ENCODE measurements at regions not wholly inside any gene's neighbourhood (a gene's known extent, or its start where the extent isn't known, plus 50 kb on each side); places are given as distances from the start of the nearest gene placed in this dataset.

GRCh38 chr12:43097471-43097870 lies 454.5 kb downstream of the ADAMTS20 start:
- Histone ChIP-seq H2AFZ (ENCODE audit: low read depth, low read length, poor library complexity, severe bottlenecking) (no peak overlapping the region), H3K79me2 (ENCODE audit: insufficient read depth, low read length) (no peaks in the 10 kb centered on the region), H3K27ac (ENCODE audit: low read depth, low read length) (no peak overlapping the region), H3K27me3 (ENCODE audit: insufficient read depth, low read length) (no peaks in the 10 kb centered on the region), H4K20me1 (ENCODE audit: insufficient read depth) (no peaks in the 10 kb centered on the region), H3K9ac (ENCODE audit: low read length) (no peak overlapping the region), H3K9me3 (ENCODE audit: control insufficient read depth in 1 of 2, insufficient read depth in 1 of 2, low read depth in 1 of 2, low read length in 2 of 2) (no peaks in the 10 kb centered on the region), H3K9me2 (ENCODE audit: insufficient read depth) (no peaks in the 10 kb centered on the region), H3K4me3 (replicated peaks in 1 of 2; ENCODE audit: low read depth in 1 of 2, low read length in 2 of 2) (no peak overlapping the region), H3K4me2 (ENCODE audit: low read length) (no peak overlapping the region), H3K4me1 (ENCODE audit: control insufficient read depth in 1 of 2, insufficient read depth in 2 of 2, low read length in 2 of 2) (no peaks in the 10 kb centered on the region), H3K36me3 (ENCODE audit: control insufficient read depth in 1 of 2, insufficient read depth in 2 of 2, low read length in 2 of 2) (no peaks in the 10 kb centered on the region)
- ChIA-PET POLR2A (interaction anchor here (0.7 kb wide), 1 partner anchor 185 kb away, joined by 4 read pairs; no protein-coding TSS in a partner anchor), RAD21 (ENCODE audit: low non-redundant PET in 1 of 2, low total read pairs in 2 of 2, uncharacterized antibody in 2 of 2, unreplicated experiment in 2 of 2) (no interaction called here), CTCF (no interaction called here)
- no TSS peak for BruUV-seq (replicated peaks)
- TF ChIP-seq SRF (IDR thresholded peaks at IDR 0.05; ENCODE audit: low read depth) (no peak), ZFX (IDR thresholded peaks at IDR 0.05) (no peak), EZH2 (IDR thresholded peaks at IDR 0.05) (no peak), JUND (IDR thresholded peaks at IDR 0.05) (no peak), TCF7L2 (IDR thresholded peaks at IDR 0.05; ENCODE audit: borderline replicate concordance, extremely low read depth, insufficient read depth, insufficient read length) (no peak), ATF3 (IDR thresholded peaks at IDR 0.05) (no peak), MAX (IDR thresholded peaks at IDR 0.05) (no peak), SP1 (IDR thresholded peaks at IDR 0.05; ENCODE audit: low read depth) (no peak), POLR2AphosphoS5 (IDR thresholded peaks at IDR 0.05; ENCODE audit: low read depth, low read length) (no peak), FOSL1 (IDR thresholded peaks at IDR 0.05; ENCODE audit: low read depth) (no peak), POLR2A (IDR thresholded peaks at IDR 0.05; ENCODE audit: borderline replicate concordance, extremely low read depth, insufficient read depth, insufficient read length) (no peak), CBX3 (IDR thresholded peaks at IDR 0.05; ENCODE audit: low read depth) (no peak), SIN3A (IDR thresholded peaks at IDR 0.05; ENCODE audit: low read depth) (no peak), YY1 (IDR thresholded peaks at IDR 0.05; ENCODE audit: extremely low read depth, insufficient replicate concordance, low read depth, low read length) (no peak), ZNF274 (IDR thresholded peaks at IDR 0.05; ENCODE audit: low read depth, low read length) (no peak)
- intact Hi-C loops (cut with micrococcal nuclease), result no loop called here
- DNase-seq (ENCODE audit: low read depth, low spot score) (no peak), ATAC-seq (no peak)
